ENCODE measurements at regions not wholly inside any gene's neighbourhood (a gene's known extent, or its start where the extent isn't known, plus 50 kb on each side); places are given as distances from the start of the nearest gene placed in this dataset. TPM values are rescaled to one million over a fixed set of nuclear protein-coding genes. Genes with fewer than 3 reads are reported as not detected.

GRCh38 chr7:13839063-13839462, 150.4 kb downstream of the ETV1 start:
- Histone ChIP-seq H3K4me3 (ENCODE audit: low read depth in 1 of 3, low read length in 3 of 3) (no peak overlapping the region), H3K4me1 (ENCODE audit: control insufficient read depth in 4 of 4, insufficient read depth in 4 of 4, low read length in 3 of 4) (no peaks in the 10 kb centered on the region), H3K9me3 (ENCODE audit: control insufficient read depth in 4 of 4, low read length in 3 of 4) (no peaks in the 10 kb centered on the region), H3K27me3 (ENCODE audit: control insufficient read depth in 4 of 4, insufficient read depth in 4 of 4, low read length in 3 of 4) (no peaks in the 10 kb centered on the region), H3K36me3 (ENCODE audit: control insufficient read depth in 4 of 4, insufficient read depth in 3 of 4, low read depth in 1 of 4, low read length in 3 of 4) (no peaks in the 10 kb centered on the region), H3K9ac (ENCODE audit: low read depth in 1 of 2, low read length in 2 of 2) (no peak overlapping the region), H3K27ac (ENCODE audit: low read depth in 1 of 2, low read length in 2 of 2) (no peak overlapping the region)
- no peak for DNase-seq (ENCODE audit: low spot score)
- TF ChIP-seq HNF4A (conservative IDR thresholded peaks at IDR 0.05) (no peak), RAD21 (IDR thresholded peaks at IDR 0.05) (no peak)
- 72% methylated on average over 1 of the region's 1 CpG for WGBS

Small RNA genes lying in the stretch of these regions (small RNA-seq; reads per million reads assigned to genes)
- gene RN7SKP228 = not detected

Measured in liver (tissue), 8 donors.